OCI-LY7 (cell line): ENCODE measurements at regions not wholly inside any gene's neighbourhood (a gene's known extent, or its start where the extent isn't known, plus 50 kb on each side); places are given as distances from the start of the nearest gene placed in this dataset.

Experiments
- BruUV-seq: library from RNA; stranded (reverse); fragments of 400-500 nt; replicated peaks from 2 replicates; lab custom pipeline; 2021; lab: Mats Ljungman, UMichigan
- CTCF ChIA-PET: fragments of 300-600 bp; sonication (Branson Sonifier 250); formaldehyde crosslinking; loops from one replicate; lab custom pipeline; 2022; ENCODE audit warnings: antibody characterized with exemption; ENCODE audit not compliant: unreplicated experiment; lab: Charles Lee
- POLR2A ChIA-PET: fragments of 300-600 bp; sonication (Branson Sonifier 250); formaldehyde crosslinking; loops from one replicate; lab custom pipeline; 2022; ENCODE audit warnings: antibody characterized with exemption; lab: Charles Lee
- DNase-seq: peaks from one replicate; pipeline ENCODE4 v3.0.0-alpha.2; 2015; ENCODE audit warnings: low spot score
- H2AFZ ChIP-seq: fragments of 200-600 bp; sonication (generic), shearing (Covaris generic); 2 replicates; pipeline ENCODE4 v1.6.1; 2014; ENCODE audit warnings: mild to moderate bottlenecking, antibody characterized with exemption, low read length, moderate library complexity
- H3K27ac ChIP-seq: fragments of 200-600 bp; sonication (generic); 2 replicates; pipeline ENCODE4 v1.5.1; 2014; ENCODE audit warnings: mixed run types, low read depth, mild to moderate bottlenecking, moderate library complexity, low read length, inconsistent platforms; ENCODE audit not compliant: poor library complexity, severe bottlenecking
- H3K36me3 ChIP-seq: fragments of 200-600 bp; sonication (generic); 2 replicates; pipeline ENCODE4 v1.6.1; 2014; ENCODE audit warnings: mild to moderate bottlenecking, antibody characterized with exemption, low read length, moderate library complexity, mixed read lengths; ENCODE audit not compliant: insufficient read depth
- H3K4me1 ChIP-seq: fragments of 200-600 bp; sonication (generic); 2 replicates; pipeline ENCODE4 v1.5.1; 2014; ENCODE audit warnings: mild to moderate bottlenecking, low read length; ENCODE audit not compliant: insufficient read depth, poor library complexity, severe bottlenecking
- H3K4me2 ChIP-seq: fragments of 200-600 bp; sonication (generic); 2 replicates; pipeline ENCODE4 v1.6.1; 2014; ENCODE audit warnings: mild to moderate bottlenecking, low read length
- H3K4me3 ChIP-seq: fragments of 200-600 bp; sonication (generic); 2 replicates; pipeline ENCODE4 v1.5.1; 2014; ENCODE audit warnings: mild to moderate bottlenecking, low read depth, low read length; ENCODE audit not compliant: poor library complexity, severe bottlenecking
- H3K79me2 ChIP-seq: fragments of 200-600 bp; sonication (generic); 2 replicates; pipeline ENCODE4 v1.6.1; 2016; ENCODE audit warnings: low read depth, mild to moderate bottlenecking, low read length, moderate library complexity, mixed read lengths; ENCODE audit not compliant: insufficient read depth
- H3K9me2 ChIP-seq: fragments of 200-600 bp; sonication (generic); 2 replicates; pipeline ENCODE4 v1.6.1; 2016; ENCODE audit warnings: mild to moderate bottlenecking, low read length, mixed read lengths; ENCODE audit not compliant: insufficient read depth
- H3K9me3 ChIP-seq: fragments of 200-600 bp; sonication (generic); 2 replicates; pipeline ENCODE4 v1.6.1; 2014; ENCODE audit warnings: mild to moderate bottlenecking, mixed run types, low read length, mixed read lengths
- H4K20me1 ChIP-seq: fragments of 200-600 bp; sonication (generic); 2 replicates; pipeline ENCODE4 v1.6.1; 2014; ENCODE audit warnings: mild to moderate bottlenecking, antibody characterized with exemption, low read length, moderate library complexity, mixed read lengths; ENCODE audit not compliant: insufficient read depth
- EZH2phosphoT487 ChIP-seq: fragments of 200-600 bp; sonication (generic); IDR thresholded peaks from 2 replicates; pipeline ENCODE4 v1.6.1; 2018; ENCODE audit warnings: low read depth, borderline replicate concordance, mild to moderate bottlenecking, mixed run types, antibody characterized with exemption, low read length, moderate library complexity, mixed read lengths
- intact Hi-C: fragments of 100-400 bp; cut with micrococcal nuclease; formaldehyde crosslinking; loops from one replicate; pipeline ENCODE4 v1.10.0; 2022; ENCODE audit not compliant: unreplicated experiment
- TF ChIP-seq, protein P1 (sequence below): fragments of 200-600 bp; sonication (generic); conservative IDR thresholded peaks from 2 replicates; pipeline ENCODE4 v1.5.1; 2014; ENCODE audit warnings: mild to moderate bottlenecking, antibody characterized with exemption, low read length, moderate library complexity, mixed read lengths

DNA sequence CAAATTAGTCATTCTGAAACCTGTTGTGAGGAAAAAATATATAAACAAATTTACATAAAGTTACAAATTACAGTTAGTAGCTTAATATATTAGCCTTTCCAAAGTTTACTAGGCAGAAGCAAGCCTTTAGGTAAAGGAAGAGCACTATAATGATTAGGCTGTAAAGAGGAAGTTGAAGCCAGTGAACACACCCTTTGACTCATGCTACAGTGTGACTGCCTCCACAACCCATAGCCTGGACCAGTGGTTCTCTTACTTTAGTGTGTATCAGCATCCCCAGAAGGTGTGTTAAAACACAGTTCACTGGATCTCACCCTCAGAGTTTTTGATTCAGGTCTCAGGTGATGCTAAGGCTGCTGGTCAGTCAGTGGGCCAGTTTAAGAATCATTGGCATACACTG, 91.4 kb upstream of the DEFB112 start:
- no peak overlapping the region for H3K4me2 ChIP-seq
- H3K9me2 ChIP-seq: no peaks in the 10 kb centered on the region
- H4K20me1 ChIP-seq: no peaks in the 10 kb centered on the region
- H3K79me2 ChIP-seq: no peaks in the 10 kb centered on the region
- intact Hi-C loops: no loop called here
- H3K4me3 ChIP-seq: no peak overlapping the region
- no TSS peak for BruUV-seq
- no peak for DNase-seq
- H3K36me3 ChIP-seq: no peaks in the 10 kb centered on the region
- TF ChIP-seq, protein P1, sequence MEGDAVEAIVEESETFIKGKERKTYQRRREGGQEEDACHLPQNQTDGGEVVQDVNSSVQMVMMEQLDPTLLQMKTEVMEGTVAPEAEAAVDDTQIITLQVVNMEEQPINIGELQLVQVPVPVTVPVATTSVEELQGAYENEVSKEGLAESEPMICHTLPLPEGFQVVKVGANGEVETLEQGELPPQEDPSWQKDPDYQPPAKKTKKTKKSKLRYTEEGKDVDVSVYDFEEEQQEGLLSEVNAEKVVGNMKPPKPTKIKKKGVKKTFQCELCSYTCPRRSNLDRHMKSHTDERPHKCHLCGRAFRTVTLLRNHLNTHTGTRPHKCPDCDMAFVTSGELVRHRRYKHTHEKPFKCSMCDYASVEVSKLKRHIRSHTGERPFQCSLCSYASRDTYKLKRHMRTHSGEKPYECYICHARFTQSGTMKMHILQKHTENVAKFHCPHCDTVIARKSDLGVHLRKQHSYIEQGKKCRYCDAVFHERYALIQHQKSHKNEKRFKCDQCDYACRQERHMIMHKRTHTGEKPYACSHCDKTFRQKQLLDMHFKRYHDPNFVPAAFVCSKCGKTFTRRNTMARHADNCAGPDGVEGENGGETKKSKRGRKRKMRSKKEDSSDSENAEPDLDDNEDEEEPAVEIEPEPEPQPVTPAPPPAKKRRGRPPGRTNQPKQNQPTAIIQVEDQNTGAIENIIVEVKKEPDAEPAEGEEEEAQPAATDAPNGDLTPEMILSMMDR: no peak
- H3K27ac ChIP-seq: no peak overlapping the region
- ChIA-PET POLR2A (no interaction called here), CTCF (no interaction called here)
- H3K4me1 ChIP-seq: no peaks in the 10 kb centered on the region
- H3K9me3 ChIP-seq: no peaks in the 10 kb centered on the region
- H2AFZ ChIP-seq: no peak overlapping the region

DNA sequence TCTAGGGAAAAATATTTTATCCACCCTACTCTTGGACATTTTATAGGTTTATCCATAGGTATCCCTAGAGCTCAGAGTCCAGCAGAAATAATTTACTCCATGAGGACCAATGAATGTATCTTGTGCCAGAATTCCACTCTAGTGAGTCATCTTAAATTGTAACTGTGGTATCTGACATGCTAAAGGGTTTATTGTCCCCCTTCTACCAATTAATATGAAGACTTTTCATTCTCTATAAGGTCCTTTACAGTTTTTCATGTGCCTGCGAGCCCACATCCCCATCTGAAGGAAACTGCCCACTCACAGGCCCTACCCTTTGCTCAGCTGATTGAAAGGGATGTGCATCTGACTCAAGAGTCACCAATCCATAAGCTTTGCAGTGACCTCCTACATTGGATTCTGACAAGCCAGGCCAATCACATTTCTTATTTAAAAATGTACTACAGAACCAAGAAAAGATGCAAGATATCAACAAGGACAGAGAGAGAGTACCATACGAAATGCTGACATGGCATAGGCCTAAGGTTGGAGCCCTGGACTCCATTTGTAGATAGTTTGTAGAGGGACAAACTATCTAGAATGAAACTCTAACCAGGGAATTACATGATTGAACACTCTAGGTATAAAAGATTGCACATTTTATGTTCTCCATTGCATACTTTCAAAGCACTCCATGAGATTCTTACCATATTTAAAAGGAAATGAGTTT, 93.4 kb upstream of the DEFB112 start:
- H4K20me1 ChIP-seq: no peaks in the 10 kb centered on the region
- no TSS peak for BruUV-seq
- H3K4me3 ChIP-seq: no peak overlapping the region
- TF ChIP-seq, protein P1: no peak
- TF ChIP-seq EZH2phosphoT487: no peak
- no peak for DNase-seq
- no peaks in the 10 kb centered on the region for H3K9me3 ChIP-seq
- H3K27ac ChIP-seq: no peak overlapping the region
- ChIA-PET POLR2A (no interaction called here), CTCF (no interaction called here)
- no peaks in the 10 kb centered on the region for H3K9me2 ChIP-seq
- intact Hi-C loops: no loop called here
- no peak overlapping the region for H3K4me2 ChIP-seq
- H3K36me3 ChIP-seq: no peaks in the 10 kb centered on the region
- H2AFZ ChIP-seq: no peak overlapping the region
- H3K4me1 ChIP-seq: no peaks in the 10 kb centered on the region
- no peaks in the 10 kb centered on the region for H3K79me2 ChIP-seq

DNA sequence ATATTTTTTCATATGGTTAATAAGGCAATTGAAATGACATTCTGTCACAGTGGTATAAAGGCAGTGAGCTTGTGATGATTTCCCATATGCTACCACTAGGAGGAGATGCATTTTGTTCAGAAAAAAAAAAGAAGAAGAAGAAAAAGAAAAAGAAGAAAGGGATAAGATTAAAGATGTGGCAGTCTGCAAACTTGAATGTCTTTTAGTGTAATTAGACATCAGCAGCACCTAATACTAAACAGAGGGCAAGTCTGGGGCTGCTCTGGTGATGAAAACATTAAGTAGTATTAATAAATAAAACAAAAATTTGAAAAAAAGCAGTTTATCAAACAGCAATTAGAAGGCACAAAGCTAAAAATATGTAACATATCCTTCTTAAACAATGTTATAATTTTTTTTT, 95.4 kb upstream of the DEFB112 start:
- no peak overlapping the region for H3K4me2 ChIP-seq
- no peak overlapping the region for H3K27ac ChIP-seq
- no peaks in the 10 kb centered on the region for H3K36me3 ChIP-seq
- BruUV-seq: no TSS peak
- no peaks in the 10 kb centered on the region for H3K9me3 ChIP-seq
- TF ChIP-seq, protein P1: peak; percentile 75
- no peak for TF ChIP-seq EZH2phosphoT487
- intact Hi-C loops: no loop called here
- H3K4me3 ChIP-seq: no peak overlapping the region
- H3K9me2 ChIP-seq: no peaks in the 10 kb centered on the region
- ChIA-PET CTCF (no interaction called here), POLR2A (interaction anchor here (0.7 to 1.1 kb wide), 2 partner anchors 12 to 444 kb away, joined by 3 read pairs; no protein-coding TSS in a partner anchor)
- DNase-seq: peak; percentile 3
- H3K79me2 ChIP-seq: no peaks in the 10 kb centered on the region
- no peaks in the 10 kb centered on the region for H4K20me1 ChIP-seq
- no peak overlapping the region for H2AFZ ChIP-seq
- no peaks in the 10 kb centered on the region for H3K4me1 ChIP-seq
